Stimulated activated CD8-positive, alpha-beta memory T cell treated with anti-CD3 and anti-CD28 coated beads, Interleukin-4, amount 100 ng/mL, for 1 hour (primary cell): ENCODE measurements at regions not wholly inside any gene's neighbourhood (a gene's known extent, or its start where the extent isn't known, plus 50 kb on each side); places are given as distances from the start of the nearest gene placed in this dataset.
"Not testable (repeated sequence)": the region's sequence is repeated elsewhere in the genome, so short reads cannot be mapped to it uniquely, and the experiment has no call there.

ENCODE experiments used
- DNase-seq, 2 donors: peaks; one replicate each; pipeline ENCODE4 v3.0.0-alpha.2; 2020; ENCODE audit warnings: low read depth in 2 of 2, low spot score in 1 of 2

- DNase-seq: not testable (repeated sequence)
These were observed 108.2 kb downstream of the SPATA31A1 start for GRCh38 chr9:39463696-39464095.

- DNase-seq: peak; percentile 26 to 56
These were observed 108.8 kb downstream of the SPATA31A1 start for GRCh38 chr9:39464122-39464777.

GRCh38 chr9:39474499-39474898 is 119.0 kb downstream of the SPATA31A1 start:
- DNase-seq: not testable (repeated sequence)

- DNase-seq: not testable (repeated sequence)
These were observed 127.6 kb downstream of the SPATA31A1 start for GRCh38 chr9:39483073-39483472.

- not testable (repeated sequence) for DNase-seq
These were observed 128.4 kb downstream of the SPATA31A1 start for GRCh38 chr9:39483880-39484279.

GRCh38 chr9:39484292-39484691 is 128.8 kb downstream of the SPATA31A1 start:
- not testable (repeated sequence) for DNase-seq

- DNase-seq: not testable (repeated sequence)
These were observed 132.0 kb downstream of the SPATA31A1 start for GRCh38 chr9:39487477-39487876.

- DNase-seq: not testable (repeated sequence)
These were observed 140.8 kb downstream of the SPATA31A1 start for GRCh38 chr9:39496248-39496647.

GRCh38 chr9:39503178-39503577 is 147.7 kb downstream of the SPATA31A1 start:
- DNase-seq: not testable (repeated sequence)

- DNase-seq: not testable (repeated sequence)
These were observed 172.0 kb downstream of the SPATA31A1 start for GRCh38 chr9:39527387-39528029.

- DNase-seq: not testable (repeated sequence)
These were observed 177.1 kb downstream of the SPATA31A1 start for GRCh38 chr9:39532597-39532996.

- not testable (repeated sequence) for DNase-seq
These were observed 177.7 kb downstream of the SPATA31A1 start for GRCh38 chr9:39533001-39533762.

GRCh38 chr9:39533763-39534548 is 178.5 kb downstream of the SPATA31A1 start:
- DNase-seq: not testable (repeated sequence)

- DNase-seq: not testable (repeated sequence)
These were observed 179.4 kb downstream of the SPATA31A1 start for GRCh38 chr9:39534897-39535296.

GRCh38 chr9:39542157-39542556 is 186.7 kb downstream of the SPATA31A1 start:
- not testable (repeated sequence) for DNase-seq

- not testable (repeated sequence) for DNase-seq
These were observed 189.6 kb downstream of the SPATA31A1 start for GRCh38 chr9:39545079-39545478.

GRCh38 chr9:39550573-39550972 is 195.1 kb downstream of the SPATA31A1 start:
- not testable (repeated sequence) for DNase-seq

- DNase-seq: not testable (repeated sequence)
These were observed 196.1 kb downstream of the SPATA31A1 start for GRCh38 chr9:39551544-39551943.

GRCh38 chr9:39552242-39552881 is 196.9 kb downstream of the SPATA31A1 start:
- not testable (repeated sequence) for DNase-seq

GRCh38 chr9:39554352-39554751 is 198.9 kb downstream of the SPATA31A1 start:
- not testable (repeated sequence) for DNase-seq
